GM21447 (cell line): ENCODE measurements at regions not wholly inside any gene's neighbourhood (a gene's known extent, or its start where the extent isn't known, plus 50 kb on each side); places are given as distances from the start of the nearest gene placed in this dataset.
"Not testable (repeated sequence)": the region's sequence is repeated elsewhere in the genome, so short reads cannot be mapped to it uniquely, and the experiment has no call there.

ENCODE experiments used
- ATAC-seq: cut with Tn5 transposase; IDR thresholded peaks from one replicate; pipeline ENCODE4 v1.9.1; 2021; ENCODE audit not compliant: unreplicated experiment

DNA sequence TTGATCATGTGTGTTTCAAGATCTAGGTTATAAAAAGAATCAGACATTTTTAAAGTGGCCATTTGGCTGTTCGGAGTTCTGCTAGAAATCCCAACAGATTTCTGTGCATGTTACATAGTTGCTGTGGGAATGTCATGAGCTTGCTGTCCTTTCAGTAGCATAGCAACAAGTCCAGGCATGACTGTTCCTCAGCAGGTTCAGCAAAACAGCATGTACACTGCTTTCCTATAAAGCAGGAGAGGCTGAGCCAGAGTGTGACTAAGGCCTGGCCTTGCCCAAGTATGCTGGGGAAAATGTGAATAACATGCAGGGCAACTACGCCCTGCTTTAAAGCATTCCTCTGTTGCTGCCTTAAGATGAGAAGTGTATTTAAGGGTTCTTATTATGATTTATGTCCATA, 217.1 kb upstream of the SMIM31 start:
- ATAC-seq = no peak

DNA sequence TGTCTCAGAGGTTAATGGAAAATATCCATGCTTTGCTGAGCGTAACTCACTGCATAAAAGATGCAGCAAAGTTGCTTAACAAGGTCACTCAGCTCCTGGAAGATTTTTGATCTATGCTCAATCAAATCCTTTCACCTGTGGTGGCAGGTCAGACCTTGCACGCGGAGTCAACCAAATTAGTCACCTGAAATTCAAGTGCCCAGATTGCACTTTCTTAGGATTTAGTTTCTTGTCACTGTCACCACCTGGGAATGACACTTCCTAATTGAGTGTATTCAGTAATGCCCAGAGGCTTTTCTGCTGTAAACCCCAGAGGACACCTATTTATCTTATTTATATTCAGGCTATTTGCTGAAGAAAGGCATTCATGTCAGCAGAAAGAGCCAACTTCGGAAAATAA, 215.8 kb upstream of the SMIM31 start:
- ATAC-seq = no peak

DNA sequence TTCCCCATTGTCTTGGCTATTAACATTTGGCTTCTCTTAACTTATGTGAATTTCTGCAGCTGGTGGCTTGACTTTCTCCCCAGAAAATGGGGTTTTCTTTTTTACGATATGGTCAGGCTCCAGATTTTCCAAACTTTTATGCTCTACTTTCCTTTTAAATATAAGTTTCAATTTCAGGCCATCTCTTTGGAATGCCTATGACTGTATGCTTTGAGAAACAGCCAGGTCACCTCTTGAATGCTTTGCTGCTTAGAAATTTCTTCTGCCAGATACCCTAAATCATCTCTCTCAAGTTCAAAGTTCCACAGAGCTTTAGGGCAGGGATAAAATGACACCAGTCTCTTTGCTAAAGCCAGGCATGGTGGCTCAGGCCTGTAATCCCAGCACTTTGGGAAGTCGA, 212.9 kb upstream of the SMIM31 start:
- ATAC-seq = no peak

DNA sequence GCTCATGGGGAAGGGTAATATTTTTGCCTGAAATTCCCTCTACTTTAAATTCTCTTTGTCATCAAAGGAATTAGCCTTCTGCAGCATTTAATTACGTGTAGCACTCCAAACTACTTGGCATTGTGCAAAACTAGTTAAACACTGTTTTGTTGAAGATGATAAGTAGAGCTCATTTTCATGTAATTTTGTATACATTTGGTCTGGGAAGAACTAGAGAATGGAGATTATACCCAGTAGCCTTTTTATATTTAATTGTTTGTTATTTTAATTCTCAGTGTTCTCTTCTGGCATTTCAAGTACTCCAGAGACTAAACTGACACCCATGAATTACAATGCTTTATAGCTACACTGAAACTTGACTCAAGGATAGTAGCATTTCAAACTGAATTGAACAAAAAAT, 211.5 kb upstream of the SMIM31 start:
- no peak for ATAC-seq

DNA sequence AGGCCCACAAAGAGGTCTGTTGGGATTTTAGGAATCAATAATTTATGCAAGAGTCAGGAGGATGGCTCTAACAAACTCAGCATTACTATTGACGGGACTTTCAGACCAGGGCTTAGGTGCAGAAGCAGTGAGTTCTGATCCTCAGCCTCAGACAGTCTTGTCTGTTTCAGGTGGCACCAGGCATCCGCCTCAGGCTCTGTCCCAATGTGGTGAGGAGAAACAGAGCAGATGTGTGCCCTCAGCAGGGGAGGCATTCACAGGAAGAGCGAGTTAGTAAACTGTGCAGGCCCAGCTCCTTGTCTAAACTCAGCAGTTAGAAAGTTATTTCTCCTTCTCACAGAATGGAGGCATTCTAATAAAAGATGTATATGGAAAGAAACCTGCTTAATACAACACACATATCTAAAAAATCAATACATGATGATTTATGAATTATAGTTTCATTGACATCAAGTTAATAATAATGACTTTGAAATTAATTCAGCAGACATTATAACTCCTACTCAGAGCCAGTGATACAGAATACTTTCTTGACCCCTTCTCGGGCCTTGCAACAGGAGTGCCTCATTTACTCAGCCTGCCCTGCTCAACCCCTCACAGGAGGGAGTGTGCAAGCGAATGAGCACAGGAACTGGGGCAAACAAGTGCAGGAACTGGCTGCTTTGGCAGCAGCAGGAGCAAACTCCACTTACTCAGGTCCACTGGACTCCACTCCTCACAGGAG, 202.8 kb upstream of the SMIM31 start:
- no peak for ATAC-seq

DNA sequence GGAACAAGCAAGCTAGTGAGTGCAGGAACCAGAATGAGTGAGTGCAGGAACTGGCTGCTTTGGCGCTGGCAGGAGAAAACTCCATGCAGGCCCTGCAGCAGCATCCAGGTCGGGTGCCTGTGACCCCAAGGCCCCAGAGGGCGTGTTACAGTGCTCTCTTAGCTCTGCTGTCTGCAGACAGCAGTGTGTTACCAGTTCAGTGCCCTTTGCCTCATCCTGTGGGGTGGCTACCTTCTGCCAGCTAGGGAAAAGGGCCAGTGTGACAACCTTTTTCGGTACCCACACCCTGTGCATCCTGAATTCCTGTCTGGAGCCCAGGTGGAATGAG, 202.3 kb upstream of the SMIM31 start:
- ATAC-seq = no peak

DNA sequence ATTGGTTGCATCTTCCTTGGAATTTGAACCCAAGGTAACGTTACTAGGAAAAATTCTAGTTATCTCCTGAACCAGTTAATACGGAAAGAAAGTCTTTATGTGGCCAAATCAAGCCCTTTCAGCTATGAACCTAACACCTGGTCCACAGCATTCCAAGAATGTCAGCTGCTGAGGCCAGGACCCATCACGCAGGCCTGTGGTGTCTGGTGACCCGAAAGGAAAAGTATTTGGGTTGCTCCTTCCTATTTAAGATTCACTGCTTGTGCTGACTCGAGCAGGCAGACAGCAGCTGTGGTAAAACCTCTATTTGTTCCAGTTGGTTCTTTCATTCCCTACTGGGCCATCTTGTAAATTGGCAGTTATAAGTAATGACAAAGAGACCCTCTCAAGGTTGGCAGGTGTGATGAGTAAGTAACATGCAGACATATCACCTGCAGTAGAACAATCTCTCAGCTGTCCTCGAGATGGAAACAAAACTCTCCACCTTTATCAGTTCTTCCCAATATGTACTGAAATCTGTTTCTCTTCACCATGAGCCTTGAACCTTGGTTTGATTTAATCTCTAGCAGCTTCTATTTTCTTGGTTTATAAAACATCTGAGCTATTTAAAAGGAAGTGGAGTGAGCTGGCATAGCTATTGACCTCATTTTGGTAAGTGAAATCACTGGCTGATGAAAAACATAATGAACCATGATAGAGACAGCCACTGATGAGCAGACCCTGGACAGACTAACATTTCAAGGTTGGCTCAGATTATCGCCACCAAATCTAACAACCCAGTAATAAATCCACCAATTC, 182.1 kb upstream of the SMIM31 start:
- ATAC-seq = no peak

DNA sequence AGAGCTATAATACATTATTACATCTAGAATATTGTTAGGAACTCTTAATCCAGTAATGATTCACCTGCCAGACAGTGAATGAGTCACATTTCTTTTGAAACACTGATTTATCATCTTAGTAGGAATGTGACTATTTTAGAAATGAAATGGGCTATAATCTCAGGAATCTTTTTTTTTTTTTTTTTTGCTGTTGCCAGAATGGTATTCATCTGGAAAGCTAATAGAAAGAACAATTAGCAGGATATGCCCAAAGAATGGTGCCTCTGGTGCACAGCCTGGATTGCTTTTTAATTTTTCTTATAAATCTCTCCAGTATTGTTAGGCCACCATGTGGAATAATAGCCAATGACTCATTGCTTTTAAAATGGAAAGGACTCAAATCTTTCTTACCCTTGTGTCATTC, 181.1 kb upstream of the SMIM31 start:
- no peak for ATAC-seq

DNA sequence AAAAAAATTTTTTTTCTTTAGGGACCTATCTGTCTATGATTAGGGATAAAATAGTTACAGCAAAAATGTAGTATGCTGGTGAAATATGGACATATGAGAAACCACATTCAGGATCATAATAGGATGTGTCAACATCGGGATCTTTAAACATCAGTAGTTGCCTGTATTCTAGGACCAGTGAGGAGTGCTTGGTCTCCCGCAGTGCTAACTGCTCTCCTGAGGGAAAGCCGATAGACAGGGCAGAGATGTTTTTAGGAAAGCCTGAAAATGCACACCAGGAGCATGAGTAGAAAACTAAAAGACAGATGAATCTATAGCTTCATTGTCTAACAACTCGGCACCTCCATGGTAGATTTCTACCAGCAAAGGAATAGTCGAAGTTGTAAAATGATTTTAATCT, 178.1 kb upstream of the SMIM31 start:
- no peak for ATAC-seq

DNA sequence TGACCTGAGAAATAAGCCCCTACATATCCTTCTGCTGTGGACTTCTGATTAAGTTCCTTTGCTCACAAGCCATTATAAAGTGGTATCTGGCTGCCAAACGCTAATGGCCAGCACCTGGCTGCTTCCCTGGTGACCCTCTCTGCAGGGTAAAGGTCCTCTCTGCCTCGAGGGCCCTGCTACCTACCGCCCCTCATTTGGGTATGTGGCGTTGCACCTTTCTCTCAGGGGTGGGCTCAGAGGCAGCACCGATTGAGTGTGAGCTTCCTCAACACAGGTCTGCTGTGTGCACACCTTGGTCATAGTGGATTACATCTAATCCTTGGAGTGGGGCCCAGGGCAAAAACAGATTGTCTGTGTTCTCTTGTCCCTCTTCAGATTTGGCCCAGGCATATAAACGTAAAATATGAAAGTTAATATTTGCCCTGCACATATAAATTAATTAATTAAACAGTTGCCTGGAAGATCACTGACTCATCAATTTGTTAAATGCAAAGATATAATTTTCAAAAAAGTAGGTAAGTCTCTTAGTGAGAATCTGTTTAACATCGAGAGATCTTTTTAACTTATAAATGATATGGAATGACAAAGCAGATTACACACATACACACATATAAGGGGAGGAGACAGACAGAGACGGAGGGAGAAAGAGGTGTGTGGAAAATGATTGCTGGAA, 174.5 kb upstream of the SMIM31 start:
- no peak for ATAC-seq

DNA sequence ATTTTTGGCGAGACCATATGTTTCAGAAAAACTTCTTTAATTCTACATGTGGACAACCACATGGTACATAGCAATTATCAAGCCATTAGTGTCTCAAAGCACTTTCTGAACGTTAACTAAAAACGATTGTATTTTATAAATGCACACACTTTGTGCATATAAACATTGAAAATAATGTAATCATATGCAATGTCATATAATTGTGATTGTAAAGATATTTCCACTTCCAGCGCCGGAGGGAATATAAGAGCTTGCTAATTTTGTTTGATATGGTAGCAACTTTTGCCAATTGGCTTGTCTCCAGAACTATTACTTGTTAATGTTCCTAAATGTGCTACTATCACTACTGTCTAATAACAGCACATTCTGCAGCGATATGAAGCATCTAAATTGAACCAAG, 162.3 kb upstream of the SMIM31 start:
- ATAC-seq = no peak

DNA sequence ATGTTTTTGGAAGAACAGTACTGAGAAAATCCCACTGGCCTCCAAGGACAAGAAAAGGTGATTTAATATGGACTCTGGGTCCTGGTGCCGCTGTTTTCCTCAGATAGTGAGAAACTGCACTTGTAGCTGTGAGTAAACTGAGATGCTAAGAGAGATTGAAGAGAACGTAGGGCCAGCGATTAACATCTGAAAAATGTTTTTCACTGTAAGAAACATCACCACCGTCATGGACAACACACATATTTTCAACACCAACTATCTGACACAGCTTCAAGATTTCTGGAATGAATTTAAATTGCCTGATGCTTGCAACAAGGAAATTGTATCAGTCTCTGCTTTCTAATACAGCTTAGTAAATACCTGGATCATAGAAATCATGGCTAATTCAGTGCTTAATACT, 158.2 kb upstream of the SMIM31 start:
- ATAC-seq = no peak

DNA sequence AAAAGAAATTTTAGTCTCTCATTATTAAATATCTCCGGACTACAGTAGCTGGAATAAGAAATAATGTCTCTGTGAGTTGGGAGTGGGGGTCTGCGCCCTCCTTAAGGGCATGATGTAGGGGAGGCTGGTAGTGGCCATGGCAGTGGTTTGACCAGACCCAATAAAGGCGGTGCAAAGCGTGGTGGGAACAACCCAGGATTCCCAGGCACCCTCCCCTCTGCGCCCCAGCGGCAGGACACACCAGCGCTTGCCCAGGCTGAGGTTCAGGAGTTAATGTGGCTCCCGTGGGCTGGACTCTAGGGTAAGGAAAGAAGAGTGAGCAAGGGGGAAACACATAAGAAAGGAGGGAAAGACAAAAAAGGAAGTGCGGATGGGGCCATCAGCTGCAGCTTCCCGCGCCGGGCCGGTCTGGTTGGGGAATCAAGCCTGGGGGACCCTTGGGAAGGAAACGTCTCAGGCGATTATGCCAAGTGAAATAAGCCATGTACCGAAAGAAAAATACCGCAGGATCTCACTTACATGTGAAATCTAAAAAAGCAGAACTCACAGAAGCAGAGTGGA, 157.5 kb upstream of the SMIM31 start:
- ATAC-seq = no peak

DNA sequence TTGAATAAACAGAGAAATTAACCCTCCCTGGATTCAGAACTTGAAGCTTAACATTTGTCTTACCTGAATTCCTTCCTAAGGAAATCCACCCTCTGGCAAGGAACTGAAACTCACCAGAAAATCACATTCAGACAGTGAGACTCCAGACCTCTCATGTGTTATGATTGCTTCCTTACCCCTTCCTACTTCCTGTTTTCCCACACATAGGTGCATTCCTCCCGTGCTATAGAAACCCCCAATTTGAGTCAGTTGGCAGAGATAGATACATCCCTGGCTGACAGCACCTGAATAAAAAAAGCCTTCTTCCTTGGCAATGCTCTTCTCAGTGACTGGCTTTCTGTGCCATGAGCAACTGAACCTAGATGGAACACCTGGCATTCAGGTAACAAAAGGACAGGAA, 157.0 kb upstream of the SMIM31 start:
- no peak for ATAC-seq

DNA sequence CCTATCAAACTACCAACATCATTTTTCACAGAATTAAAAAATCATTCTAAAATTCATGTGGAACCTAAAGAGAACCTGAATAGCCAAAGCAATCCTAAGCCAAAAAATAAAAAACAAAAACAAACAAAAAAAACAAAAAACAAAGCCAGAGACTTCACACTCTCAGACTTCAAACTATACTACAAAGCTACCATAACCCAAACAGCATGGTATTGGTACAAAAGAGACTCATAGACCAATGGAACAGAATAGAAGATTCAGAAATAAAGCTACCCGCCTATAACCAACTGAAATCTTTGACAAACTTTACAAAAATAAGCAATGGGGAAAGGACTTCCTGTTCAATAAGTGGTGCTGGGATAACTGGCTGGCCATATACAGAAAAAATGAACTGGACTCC, 152.3 kb upstream of the SMIM31 start:
- ATAC-seq = no peak

DNA sequence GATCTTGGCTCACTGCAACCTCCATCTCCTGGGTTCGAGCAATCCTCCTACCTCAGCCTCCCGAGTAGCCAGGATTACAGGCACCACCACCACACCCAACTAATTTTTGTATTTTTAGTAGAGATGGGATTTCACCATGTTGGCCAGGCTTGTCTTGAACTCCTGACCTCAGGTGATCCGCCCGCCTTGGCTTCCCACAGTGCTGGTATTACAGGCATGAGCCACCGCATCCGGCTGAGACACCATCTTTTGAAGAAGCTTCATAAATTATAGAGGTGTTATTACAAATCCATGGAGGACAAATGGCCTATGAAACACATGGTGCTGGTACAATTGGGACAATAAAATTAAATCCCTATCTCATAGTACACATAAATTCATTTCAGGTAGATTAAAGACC, 148.1 kb upstream of the SMIM31 start:
- ATAC-seq = not testable (repeated sequence)

DNA sequence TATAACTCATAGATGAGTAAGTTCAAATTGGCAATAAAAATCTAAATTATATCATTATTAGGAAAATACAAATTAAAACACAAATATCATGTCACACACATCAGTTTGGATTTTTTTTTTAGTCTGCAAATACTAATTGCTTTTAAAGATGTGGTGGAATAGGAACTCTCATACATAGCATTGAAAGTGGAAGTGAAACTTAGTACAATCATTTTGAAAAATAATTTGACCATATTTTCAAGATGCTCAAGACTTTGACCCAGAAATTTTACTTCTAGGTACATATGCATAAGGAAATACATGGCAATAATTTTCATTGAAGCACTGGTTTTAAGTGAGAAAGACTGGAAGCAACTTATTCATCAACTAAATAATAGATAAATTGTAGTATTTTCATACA, 147.5 kb upstream of the SMIM31 start:
- peak; percentile 94 for ATAC-seq

DNA sequence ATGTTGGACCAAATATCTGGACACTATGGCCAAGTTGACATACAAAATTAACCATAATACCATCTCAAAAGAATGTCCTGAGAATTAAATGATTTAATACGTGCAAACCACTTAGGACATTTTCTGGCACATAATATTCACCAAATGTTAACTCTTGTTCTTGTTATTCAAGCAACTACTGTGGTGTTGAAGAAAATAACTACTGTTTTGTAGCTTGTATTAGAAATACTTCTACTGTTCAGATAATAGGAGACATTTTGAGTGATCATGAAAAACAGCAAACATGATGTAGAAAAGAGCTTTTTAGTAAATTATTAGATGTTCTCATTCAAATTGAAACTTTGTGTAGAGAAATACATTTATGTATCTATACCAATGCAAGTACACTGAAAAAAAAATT, 140.7 kb upstream of the SMIM31 start:
- ATAC-seq = no peak

DNA sequence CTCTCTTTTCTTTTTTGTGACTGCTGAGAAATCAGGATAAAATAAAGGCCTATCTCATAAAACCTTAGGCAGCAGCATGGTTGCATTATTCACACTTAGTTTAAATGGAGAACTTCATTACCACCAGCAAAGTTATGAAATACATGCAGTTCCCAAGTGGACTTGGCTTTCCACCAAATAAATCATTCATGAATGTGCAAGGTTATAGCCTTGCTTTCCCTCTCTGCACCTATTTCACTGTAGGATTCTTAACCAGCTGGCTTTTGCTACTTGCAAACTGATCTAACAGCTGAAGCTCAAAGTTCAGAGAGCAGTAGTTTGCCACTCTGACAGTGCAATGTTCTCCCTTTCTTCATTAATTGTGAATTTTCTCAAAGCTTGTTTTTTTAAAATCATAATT, 140.1 kb upstream of the SMIM31 start:
- no peak for ATAC-seq

DNA sequence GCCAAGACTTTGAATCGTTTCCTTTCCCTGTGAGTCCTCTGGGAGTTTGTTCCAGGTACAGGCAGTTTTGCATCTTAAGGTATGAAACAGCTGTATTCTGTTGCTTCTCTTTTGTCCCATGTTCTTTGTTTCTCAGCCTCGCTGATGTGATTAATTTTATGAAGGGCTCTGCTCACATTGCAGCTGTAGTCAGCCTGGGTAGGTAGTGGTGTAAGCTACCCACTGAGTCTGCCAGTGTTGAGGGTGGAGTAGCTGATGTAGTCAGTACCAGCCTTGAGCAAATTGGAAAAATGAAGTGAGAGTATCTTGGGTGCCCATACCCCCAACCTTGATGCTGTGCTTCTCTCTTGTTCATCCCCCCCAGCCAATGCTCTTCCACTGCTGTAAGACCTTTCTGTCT, 139.6 kb upstream of the SMIM31 start:
- no peak for ATAC-seq

DNA sequence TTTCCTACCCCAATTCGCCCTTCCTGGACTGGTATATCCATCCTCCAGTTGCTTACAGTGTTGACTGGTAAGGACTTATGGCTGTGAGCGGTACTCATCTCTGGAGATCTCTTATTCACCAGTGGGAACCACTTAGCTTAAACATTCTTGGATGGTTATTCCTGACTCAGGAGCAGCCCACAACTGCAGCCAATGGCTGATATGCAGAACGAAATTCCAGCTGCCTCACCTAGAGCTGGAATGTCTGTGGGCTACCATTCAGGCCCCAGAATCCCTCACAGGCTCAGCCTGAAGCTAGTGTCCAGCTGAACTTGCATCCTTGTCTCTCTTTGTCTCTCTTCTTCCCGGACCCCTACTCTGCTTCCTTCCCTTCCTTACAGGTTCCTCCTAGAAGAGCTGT, 138.9 kb upstream of the SMIM31 start:
- ATAC-seq = no peak

DNA sequence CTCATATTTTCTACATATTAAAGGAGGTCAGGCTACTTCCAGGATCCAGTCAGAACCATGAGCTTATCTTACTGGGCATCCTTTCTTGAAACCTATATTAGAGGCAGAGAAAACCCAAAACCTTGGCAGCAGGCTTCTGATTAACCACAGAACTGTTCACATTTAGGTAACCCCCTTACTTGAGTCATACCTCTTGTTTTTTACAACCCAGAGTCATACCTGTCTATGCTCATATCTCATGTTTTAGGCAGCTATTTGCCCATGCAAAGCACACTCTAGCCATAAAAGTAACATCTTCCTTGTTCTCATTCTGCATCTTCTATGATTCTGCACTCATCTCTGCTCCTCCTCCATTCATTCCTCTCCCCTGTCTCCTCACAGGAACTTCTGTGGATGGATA, 138.0 kb upstream of the SMIM31 start:
- ATAC-seq = no peak
